GM23338 (cell line): ENCODE measurements at regions not wholly inside any gene's neighbourhood (a gene's known extent, or its start where the extent isn't known, plus 50 kb on each side); places are given as distances from the start of the nearest gene placed in this dataset.

Experiments
- ATAC-seq: fragments of 200-7000 bp; cut with Tn5 transposase; 3 replicates; pipeline ENCODE4 v1.9.1; 2020
- DNase-seq: peaks from one replicate; pipeline ENCODE4 v3.0.0-alpha.2; 2015; ENCODE audit warnings: low spot score
- H2AFZ ChIP-seq: fragments of 200-600 bp; sonication (generic); 2 replicates; pipeline ENCODE4 v1.8.0; 2016; ENCODE audit warnings: antibody characterized with exemption, mild to moderate bottlenecking, moderate library complexity
- H3F3A ChIP-seq: fragments of 200-600 bp; sonication (generic); replicated peaks from 2 replicates; pipeline ENCODE4 v1.8.0; 2017; ENCODE audit warnings: antibody characterized with exemption, mixed run types, low read depth
- H3K27ac ChIP-seq: fragments of 200-600 bp; sonication (generic); 2 replicates; pipeline ENCODE4 v1.6.1; 2016; ENCODE audit warnings: low read depth
- H3K27me3 ChIP-seq: fragments of 200-600 bp; sonication (generic); 2 replicates; pipeline ENCODE4 v1.8.0; 2016; ENCODE audit warnings: mild to moderate bottlenecking, mixed run types, moderate library complexity; ENCODE audit not compliant: insufficient read depth
- H3K36me3 ChIP-seq: fragments of 200-600 bp; sonication (generic); 2 replicates; pipeline ENCODE4 v1.8.0; 2016; ENCODE audit warnings: mild to moderate bottlenecking; ENCODE audit not compliant: insufficient read depth
- H3K4me1 ChIP-seq: fragments of 200-600 bp; sonication (generic); 2 replicates; pipeline ENCODE4 v1.8.0; 2016; ENCODE audit warnings: mild to moderate bottlenecking, moderate library complexity; ENCODE audit not compliant: insufficient read depth
- H3K4me2 ChIP-seq: fragments of 200-600 bp; sonication (generic); 2 replicates; pipeline ENCODE4 v1.7.1; 2017; ENCODE audit warnings: mixed run types
- H3K4me3 ChIP-seq: fragments of 200-600 bp; sonication (generic); 2 replicates; pipeline ENCODE4 v1.6.1; 2016; ENCODE audit warnings: mixed run types
- H3K79me2 ChIP-seq: fragments of 200-600 bp; sonication (generic); replicated peaks from 2 replicates; pipeline ENCODE4 v1.8.0; 2017; ENCODE audit warnings: mild to moderate bottlenecking; ENCODE audit not compliant: insufficient read depth
- H3K9me2 ChIP-seq: fragments of 200-600 bp; sonication (generic); 2 replicates; pipeline ENCODE4 v1.8.0; 2017; ENCODE audit not compliant: insufficient read depth
- H4K20me1 ChIP-seq: fragments of 200-600 bp; sonication (generic); replicated peaks from 2 replicates; pipeline ENCODE4 v1.8.0; 2017; ENCODE audit warnings: mild to moderate bottlenecking; ENCODE audit not compliant: insufficient read depth
- H3K27ac Mint-ChIP-seq: 2 replicates; pipeline ENCODE4 v1.8.0; 2020; ENCODE audit warnings: inconsistent platforms, mild to moderate bottlenecking, moderate library complexity, mixed read lengths
- H3K27me3 Mint-ChIP-seq: 3 replicates; pipeline ENCODE4 v1.8.0; 2022; ENCODE audit warnings: low read depth, mild to moderate bottlenecking, moderate library complexity, mixed read lengths, inconsistent platforms; ENCODE audit not compliant: insufficient read depth, poor library complexity
- H3K36me3 Mint-ChIP-seq: 3 replicates; pipeline ENCODE4 v1.8.0; 2021; ENCODE audit warnings: low read depth, mild to moderate bottlenecking, inconsistent platforms, moderate library complexity, mixed read lengths
- H3K4me1 Mint-ChIP-seq: 3 replicates; pipeline ENCODE4 v1.8.0; 2020; ENCODE audit warnings: mild to moderate bottlenecking, inconsistent platforms, mixed read lengths
- H3K4me3 Mint-ChIP-seq: 3 replicates; pipeline ENCODE4 v1.8.0; 2021; ENCODE audit warnings: moderate library complexity, mild to moderate bottlenecking, inconsistent platforms, mixed read lengths
- H3K9me3 Mint-ChIP-seq: 3 replicates; pipeline ENCODE4 v1.8.0; 2020; ENCODE audit warnings: moderate library complexity, mild to moderate bottlenecking, inconsistent platforms, mixed read lengths
- CREB1 ChIP-seq: fragments of 250-450 bp; sonication (Bioruptor Pico); IDR thresholded peaks from 2 replicates; pipeline ENCODE4 v1.5.0; 2020; ENCODE audit warnings: low read depth, mild to moderate bottlenecking, moderate library complexity
- CTCF ChIP-seq, 2 experiments: fragments of 200-600 bp in 1 of 2; sonication (generic) in 1 of 2; conservative IDR thresholded peaks; 2 replicates each; pipeline versions ENCODE4 v1.5.1 to v1.6.1; 2016 to 2017; ENCODE audit warnings: antibody characterized with exemption in 2 of 2, low read depth in 2 of 2, mild to moderate bottlenecking in 2 of 2, moderate library complexity in 1 of 2
- ETS1 ChIP-seq: IDR thresholded peaks from 2 replicates; pipeline ENCODE4 v1.6.1; 2016; ENCODE audit warnings: antibody characterized with exemption
- EZH2 ChIP-seq: fragments of 200-600 bp; sonication (generic); IDR thresholded peaks from one replicate; pipeline ENCODE4 v1.8.0; 2017; ENCODE audit warnings: antibody characterized with exemption, mild to moderate bottlenecking, low read depth; ENCODE audit not compliant: unreplicated experiment
- EZH2phosphoT487 ChIP-seq: fragments of 200-600 bp; sonication (generic); IDR thresholded peaks from one replicate; pipeline ENCODE4 v1.8.1; 2018; ENCODE audit warnings: antibody characterized with exemption; ENCODE audit not compliant: unreplicated experiment
- JUNB ChIP-seq: IDR thresholded peaks from one replicate; pipeline ENCODE4 v1.6.1; 2016; ENCODE audit warnings: antibody characterized with exemption; ENCODE audit not compliant: unreplicated experiment
- NANOG ChIP-seq: IDR thresholded peaks from 2 replicates; pipeline ENCODE4 v1.6.1; 2016; ENCODE audit warnings: antibody characterized with exemption, borderline replicate concordance
- POLR2AphosphoS5 ChIP-seq: IDR thresholded peaks from 2 replicates; pipeline ENCODE4 v1.6.1; 2016; ENCODE audit warnings: antibody characterized with exemption, low read depth
- STAT1 ChIP-seq: IDR thresholded peaks from one replicate; pipeline ENCODE4 v1.6.1; 2016; ENCODE audit warnings: antibody characterized with exemption; ENCODE audit not compliant: unreplicated experiment
- ZNF114 ChIP-seq: fragments of 250-450 bp; sonication (Bioruptor Pico); IDR thresholded peaks from 2 replicates; pipeline ENCODE4 v1.5.0; 2020; ENCODE audit warnings: mild to moderate bottlenecking, moderate library complexity
- ZNF331 ChIP-seq: fragments of 250-450 bp; sonication (Bioruptor Pico); IDR thresholded peaks from 2 replicates; pipeline ENCODE4 v1.5.0; 2020; ENCODE audit warnings: low read depth, mild to moderate bottlenecking, moderate library complexity
- TF ChIP-seq, protein P1 (sequence below): IDR thresholded peaks from one replicate; pipeline ENCODE4 v1.6.1; 2018; ENCODE audit warnings: antibody characterized with exemption; ENCODE audit not compliant: unreplicated experiment

DNA sequence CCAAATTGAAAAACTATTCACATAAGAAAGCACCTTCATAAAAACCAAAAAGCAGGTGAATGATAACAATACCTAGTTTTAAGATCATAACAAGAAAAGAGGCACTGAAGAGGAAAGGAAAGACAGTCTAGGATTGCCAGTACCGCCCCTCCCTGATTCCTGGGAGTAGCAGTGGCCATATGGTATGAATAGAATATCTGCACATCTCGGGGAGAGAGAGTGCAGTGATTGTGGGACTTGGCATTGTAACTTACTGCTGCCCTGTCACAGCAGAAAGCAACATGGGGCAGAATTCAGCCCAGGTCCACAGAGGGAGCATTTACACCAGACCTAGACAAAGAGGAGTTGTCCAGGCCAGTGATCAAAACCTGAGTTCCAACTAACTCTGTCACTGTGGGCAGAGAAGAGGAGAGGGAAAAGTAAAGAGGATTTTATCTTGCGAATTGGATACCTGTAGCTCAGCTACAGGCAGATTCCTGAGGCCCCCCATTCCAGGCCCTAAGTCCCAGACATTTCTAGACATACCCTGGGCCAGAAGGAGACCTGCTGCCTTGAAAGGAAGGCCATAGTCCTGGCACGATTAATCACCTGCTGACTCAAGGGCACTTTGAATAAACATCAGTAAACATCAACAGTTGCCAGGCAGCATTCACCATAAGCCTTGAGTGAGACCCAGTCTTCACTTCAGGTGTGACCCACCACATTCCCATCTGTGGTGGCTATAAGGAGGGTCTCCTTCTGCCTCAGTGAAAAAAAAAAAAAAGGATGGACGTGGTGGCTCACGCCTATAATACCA, 397.5 kb downstream of the TGFB2 start:
- no peak overlapping the region for H2AFZ ChIP-seq
- TF ChIP-seq JUNB (no peak), EZH2 (no peak), CTCF (conservative IDR thresholded peaks at IDR 0.05; ENCODE audit: low read depth in 2 of 2) (no peak), CREB1 (CRISPR knock-in tag) (no peak), POLR2AphosphoS5 (no peak), EZH2phosphoT487 (no peak), ZNF114 (CRISPR knock-in tag) (no peak), NANOG (no peak), STAT1 (no peak), ETS1 (no peak), ZNF331 (CRISPR knock-in tag) (no peak)
- TF ChIP-seq, protein P1, sequence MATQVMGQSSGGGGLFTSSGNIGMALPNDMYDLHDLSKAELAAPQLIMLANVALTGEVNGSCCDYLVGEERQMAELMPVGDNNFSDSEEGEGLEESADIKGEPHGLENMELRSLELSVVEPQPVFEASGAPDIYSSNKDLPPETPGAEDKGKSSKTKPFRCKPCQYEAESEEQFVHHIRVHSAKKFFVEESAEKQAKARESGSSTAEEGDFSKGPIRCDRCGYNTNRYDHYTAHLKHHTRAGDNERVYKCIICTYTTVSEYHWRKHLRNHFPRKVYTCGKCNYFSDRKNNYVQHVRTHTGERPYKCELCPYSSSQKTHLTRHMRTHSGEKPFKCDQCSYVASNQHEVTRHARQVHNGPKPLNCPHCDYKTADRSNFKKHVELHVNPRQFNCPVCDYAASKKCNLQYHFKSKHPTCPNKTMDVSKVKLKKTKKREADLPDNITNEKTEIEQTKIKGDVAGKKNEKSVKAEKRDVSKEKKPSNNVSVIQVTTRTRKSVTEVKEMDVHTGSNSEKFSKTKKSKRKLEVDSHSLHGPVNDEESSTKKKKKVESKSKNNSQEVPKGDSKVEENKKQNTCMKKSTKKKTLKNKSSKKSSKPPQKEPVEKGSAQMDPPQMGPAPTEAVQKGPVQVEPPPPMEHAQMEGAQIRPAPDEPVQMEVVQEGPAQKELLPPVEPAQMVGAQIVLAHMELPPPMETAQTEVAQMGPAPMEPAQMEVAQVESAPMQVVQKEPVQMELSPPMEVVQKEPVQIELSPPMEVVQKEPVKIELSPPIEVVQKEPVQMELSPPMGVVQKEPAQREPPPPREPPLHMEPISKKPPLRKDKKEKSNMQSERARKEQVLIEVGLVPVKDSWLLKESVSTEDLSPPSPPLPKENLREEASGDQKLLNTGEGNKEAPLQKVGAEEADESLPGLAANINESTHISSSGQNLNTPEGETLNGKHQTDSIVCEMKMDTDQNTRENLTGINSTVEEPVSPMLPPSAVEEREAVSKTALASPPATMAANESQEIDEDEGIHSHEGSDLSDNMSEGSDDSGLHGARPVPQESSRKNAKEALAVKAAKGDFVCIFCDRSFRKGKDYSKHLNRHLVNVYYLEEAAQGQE: no peak
- ATAC-seq: no peak
- H3K27ac ChIP-seq: no peak overlapping the region
- H3K36me3 Mint-ChIP-seq: no peaks in the 10 kb centered on the region; the same call in 2 of the 3 replicates
- H3K4me1 ChIP-seq: no peaks in the 10 kb centered on the region
- no peak overlapping the region for H3K27ac Mint-ChIP-seq
- H3K36me3 ChIP-seq: no peaks in the 10 kb centered on the region
- no peak overlapping the region for H3K4me2 ChIP-seq
- no peak overlapping the region for H3K4me3 ChIP-seq
- peaks cover 2% of the 10 kb centered on the region for H3K27me3 Mint-ChIP-seq
- H3K27me3 ChIP-seq: no peaks in the 10 kb centered on the region
- peaks cover 7% of the 10 kb centered on the region; the same call in 2 of the 3 replicates for H3K9me3 Mint-ChIP-seq
- DNase-seq: no peak
- H3K79me2 ChIP-seq: no peaks in the 10 kb centered on the region
- H4K20me1 ChIP-seq: no peaks in the 10 kb centered on the region
- H3K4me1 Mint-ChIP-seq: no peaks in the 10 kb centered on the region
- H3K9me2 ChIP-seq: peaks cover 15% of the 10 kb centered on the region; the same call in 1 of the 2 replicates
- H3K4me3 Mint-ChIP-seq: no peak overlapping the region
- no peaks in the 10 kb centered on the region for H3F3A ChIP-seq
